Urinary bladder (tissue), 3 donors: ENCODE measurements at regions not wholly inside any gene's neighbourhood (a gene's known extent, or its start where the extent isn't known, plus 50 kb on each side); places are given as distances from the start of the nearest gene placed in this dataset.

Experiments used
- DNase-seq: peaks from one replicate; pipeline ENCODE4 v3.0.0-alpha.2; 2015; ENCODE audit errors: extremely low spot score
- H3K27ac ChIP-seq: one replicate; pipeline ENCODE4 v1.5.1; 2013; ENCODE audit warnings: low read depth, mild to moderate bottlenecking, moderate library complexity
- H3K36me3 ChIP-seq: one replicate; pipeline ENCODE4 v1.6.1; 2013; ENCODE audit warnings: mild to moderate bottlenecking, moderate library complexity; ENCODE audit not compliant: insufficient read depth
- H3K4me1 ChIP-seq: one replicate; pipeline ENCODE4 v1.6.1; 2013; ENCODE audit warnings: mild to moderate bottlenecking, moderate library complexity; ENCODE audit not compliant: insufficient read depth
- H3K4me3 ChIP-seq: one replicate; pipeline ENCODE4 v1.5.1; 2013; ENCODE audit warnings: low read depth, low read length
- WGBS: extraction: QIAGEN DNeasy Blood & Tissue Kit; methylation state at CpG from one replicate; pipeline ENCODE4 v1.1.7; 2013; 5-methylcytosine and 5-hydroxymethylcytosine counted together
- donor health status: healthy with polysubstance abuse.
- donor health status: healthy.

DNA sequence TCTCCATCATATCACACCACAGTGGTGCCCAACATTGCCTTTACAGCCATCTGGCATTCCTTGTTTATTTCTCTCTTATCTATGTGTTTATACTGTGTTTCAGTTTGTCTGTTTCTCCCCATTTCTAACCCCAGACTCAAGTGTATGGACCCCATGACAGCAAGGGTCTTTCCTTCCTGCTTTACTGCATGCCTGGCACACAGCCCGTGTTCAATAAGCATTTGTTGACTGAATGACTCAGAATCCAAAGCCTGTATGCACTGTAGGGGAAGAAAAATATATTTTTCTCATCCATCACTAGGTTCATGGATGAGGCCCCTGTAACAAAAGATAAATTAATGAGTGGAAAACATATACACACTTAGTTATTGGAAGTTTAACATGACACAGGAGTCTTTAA is 190.8 kb upstream of the SEMA6A start:
- H3K36me3 ChIP-seq = no peaks in the 10 kb centered on the region

GRCh38 chr5:116764941-116765340 is 190.3 kb upstream of the SEMA6A start:
- H3K4me3 ChIP-seq = no peak overlapping the region
- no peak overlapping the region for H3K27ac ChIP-seq
- no peak for DNase-seq
- no peaks in the 10 kb centered on the region for H3K36me3 ChIP-seq
- 90% methylated on average over 2 of the region's 2 CpGs for WGBS
- no peaks in the 10 kb centered on the region for H3K4me1 ChIP-seq

More for the DNA sequence above, 190.8 kb upstream of the SEMA6A start:
- no peak overlapping the region for H3K27ac ChIP-seq
- 51% methylated on average over 1 of the region's 1 CpG for WGBS
- H3K4me1 ChIP-seq = no peaks in the 10 kb centered on the region
- H3K4me3 ChIP-seq = no peak overlapping the region
- DNase-seq = no peak

GRCh38 chr5:116763987-116764866 is 189.6 kb upstream of the SEMA6A start:
- Histone ChIP-seq H3K4me3 (no peak overlapping the region), H3K27ac (no peak overlapping the region), H3K4me1 (no peaks in the 10 kb centered on the region), H3K36me3 (no peaks in the 10 kb centered on the region)
- 93% methylated on average over 19 of the region's 19 CpGs for WGBS
- DNase-seq = no peak

GRCh38 chr5:116759860-116760640 is 185.4 kb upstream of the SEMA6A start:
- no peak overlapping the region for H3K4me3 ChIP-seq
- peak overlapping the region; percentile 72 for H3K27ac ChIP-seq
- DNase-seq = no peak
- no peaks in the 10 kb centered on the region for H3K4me1 ChIP-seq
- H3K36me3 ChIP-seq = no peaks in the 10 kb centered on the region
- 60% methylated on average over 10 of the region's 10 CpGs for WGBS

- H3K4me1 ChIP-seq = no peaks in the 10 kb centered on the region
- 88% methylated on average over 1 of the region's 1 CpG for WGBS
- no peak overlapping the region for H3K27ac ChIP-seq
- DNase-seq = no peak
- H3K36me3 ChIP-seq = no peaks in the 10 kb centered on the region
- no peak overlapping the region for H3K4me3 ChIP-seq
Measured at GRCh38 chr5:116757326-116757725, 182.7 kb upstream of the SEMA6A start.

- WGBS = 96% methylated on average over 1 of the region's 1 CpG
- Histone ChIP-seq H3K4me1 (no peaks in the 10 kb centered on the region), H3K4me3 (no peak overlapping the region), H3K27ac (no peak overlapping the region), H3K36me3 (no peaks in the 10 kb centered on the region)
- DNase-seq = no peak
Measured at GRCh38 chr5:116756531-116756930, 181.9 kb upstream of the SEMA6A start.

GRCh38 chr5:116754556-116754955 is 179.9 kb upstream of the SEMA6A start:
- Histone ChIP-seq H3K36me3 (no peaks in the 10 kb centered on the region), H3K4me1 (no peaks in the 10 kb centered on the region)
- no peak for DNase-seq

DNA sequence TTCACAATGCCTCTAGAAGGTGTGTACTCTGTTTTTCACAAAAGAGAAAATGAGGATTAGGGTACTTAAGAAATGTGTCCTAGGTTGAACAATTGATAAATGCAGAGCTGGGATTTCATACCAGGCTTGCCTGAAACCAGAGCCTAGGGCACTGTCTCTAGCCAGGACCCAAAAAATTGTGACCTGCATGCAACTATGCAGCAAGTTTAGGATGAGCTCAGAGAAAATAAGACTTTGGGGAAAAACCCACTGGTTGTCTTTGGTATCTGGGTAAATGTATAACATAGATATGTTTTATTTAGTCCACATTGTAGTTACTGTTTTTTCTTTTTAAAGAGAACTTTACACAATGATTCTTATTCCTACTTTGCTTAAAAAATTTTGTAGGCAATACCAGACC is 177.1 kb upstream of the SEMA6A start:
- Histone ChIP-seq H3K27ac (no peak overlapping the region), H3K4me3 (no peak overlapping the region), H3K4me1 (no peaks in the 10 kb centered on the region), H3K36me3 (no peaks in the 10 kb centered on the region)
- no peak for DNase-seq

More at GRCh38 chr5:116754556-116754955, 179.9 kb upstream of the SEMA6A start:
- no peak overlapping the region for H3K27ac ChIP-seq
- no peak overlapping the region for H3K4me3 ChIP-seq

- no peaks in the 10 kb centered on the region for H3K36me3 ChIP-seq
- no peaks in the 10 kb centered on the region for H3K4me1 ChIP-seq
- H3K4me3 ChIP-seq = no peak overlapping the region
- no peak overlapping the region for H3K27ac ChIP-seq
- DNase-seq = no peak
- 54% methylated on average over 2 of the region's 2 CpGs for WGBS
Measured at GRCh38 chr5:116750631-116751580, 176.3 kb upstream of the SEMA6A start.

GRCh38 chr5:116747881-116748280 is 173.3 kb upstream of the SEMA6A start:
- H3K4me3 ChIP-seq = no peak overlapping the region
- no peak for DNase-seq
- 86% methylated on average over 1 of the region's 1 CpG for WGBS
- H3K27ac ChIP-seq = no peak overlapping the region
- H3K36me3 ChIP-seq = no peaks in the 10 kb centered on the region
- H3K4me1 ChIP-seq = no peaks in the 10 kb centered on the region

DNA sequence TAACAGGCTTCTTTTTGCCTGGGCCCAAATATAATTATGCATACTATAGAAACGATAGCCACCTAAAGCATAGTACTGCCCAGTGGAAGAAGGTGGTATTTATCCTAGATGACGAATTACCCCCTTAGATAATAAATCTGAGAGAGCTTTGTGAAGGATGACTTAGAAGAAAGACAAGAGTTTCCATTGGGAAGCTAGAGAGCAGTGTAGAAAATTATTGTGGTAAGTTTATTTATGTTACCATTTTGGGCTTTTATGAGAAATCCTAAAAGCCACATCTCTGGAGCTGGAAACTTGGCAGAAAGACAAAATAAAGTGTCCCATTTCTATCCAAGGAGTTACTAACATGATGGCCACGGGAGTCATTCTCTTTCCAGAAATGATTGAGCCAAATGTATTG is 172.0 kb upstream of the SEMA6A start:
- Histone ChIP-seq H3K4me1 (no peaks in the 10 kb centered on the region), H3K27ac (no peak overlapping the region), H3K4me3 (no peak overlapping the region), H3K36me3 (no peaks in the 10 kb centered on the region)
- DNase-seq = no peak
- 67% methylated on average over 3 of the region's 3 CpGs for WGBS

DNA sequence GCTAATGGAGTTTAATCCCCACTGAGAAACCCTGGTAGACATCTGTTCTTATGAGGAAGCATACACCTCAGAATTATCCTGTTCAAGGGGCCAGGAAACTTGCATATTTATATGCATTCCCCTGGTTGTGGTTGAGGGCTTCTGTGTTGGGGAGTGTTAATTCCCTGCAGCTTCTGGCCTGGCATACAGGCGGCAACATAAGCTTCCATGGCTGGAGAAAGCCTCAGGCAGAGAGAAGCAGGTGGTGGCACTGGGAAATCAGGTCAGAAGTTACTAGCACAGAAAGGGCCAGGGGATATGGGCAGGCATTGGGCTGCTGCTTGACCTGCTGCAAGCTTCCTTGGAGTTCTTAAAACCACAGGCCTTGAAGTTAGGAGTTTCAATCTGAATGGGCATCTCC is 166.1 kb upstream of the SEMA6A start:
- DNase-seq = no peak
- Histone ChIP-seq H3K4me1 (no peaks in the 10 kb centered on the region), H3K27ac (no peak overlapping the region), H3K4me3 (no peak overlapping the region), H3K36me3 (no peaks in the 10 kb centered on the region)
- 100% methylated on average over 1 of the region's 1 CpG for WGBS

- H3K4me3 ChIP-seq = no peak overlapping the region
- no peaks in the 10 kb centered on the region for H3K36me3 ChIP-seq
- no peak for DNase-seq
- no peaks in the 10 kb centered on the region for H3K4me1 ChIP-seq
- WGBS = 35% methylated on average over 9 of the region's 9 CpGs
- H3K27ac ChIP-seq = no peak overlapping the region
Measured at GRCh38 chr5:116739571-116739970, 164.9 kb upstream of the SEMA6A start.
